Transverse colon (tissue), 4 donors: ENCODE measurements at regions not wholly inside any gene's neighbourhood (a gene's known extent, or its start where the extent isn't known, plus 50 kb on each side); places are given as distances from the start of the nearest gene placed in this dataset.
A peak's percentile ranks its signal among the peaks of the same experiment; 100 is the strongest.

Source experiments
- DNase-seq: peaks from one replicate; pipeline ENCODE4 v3.0.0-alpha.2; 2019
- H3K27ac ChIP-seq, 4 donors: fragments of 200-600 bp; sonication (generic); 2 replicates each; pipeline ENCODE4 v1.5.1; 2016 to 2018; ENCODE audit warnings: inconsistent platforms in 4 of 4
- H3K27me3 ChIP-seq: fragments of 200-600 bp; sonication (generic); 2 replicates; pipeline ENCODE4 v1.5.1; 2017; ENCODE audit warnings: inconsistent platforms
- H3K36me3 ChIP-seq, 4 donors: fragments of 200-600 bp; sonication (generic); 2 replicates each; pipeline ENCODE4 v1.5.1; 2017 to 2019; ENCODE audit warnings: inconsistent platforms in 4 of 4
- H3K4me1 ChIP-seq, 4 donors: fragments of 200-600 bp; sonication (generic); 2 replicates each; pipeline ENCODE4 v1.5.1; 2017 to 2020; ENCODE audit warnings: inconsistent platforms in 4 of 4
- H3K4me3 ChIP-seq, 4 donors: fragments of 200-600 bp; sonication (generic); 1 replicate in 1 of 4; 2 replicates in 3 of 4; pipeline versions ENCODE4 v1.5.1 to v1.6.1; 2017 to 2019; ENCODE audit warnings: inconsistent platforms in 4 of 4
- H3K9me3 ChIP-seq, 2 donors: fragments of 200-600 bp; sonication (generic); 2 replicates each; pipeline ENCODE4 v1.5.1; 2017 to 2019; ENCODE audit warnings: inconsistent platforms in 2 of 2
- EP300 ChIP-seq: sonication (generic); formaldehyde crosslinking; IDR thresholded peaks from one replicate; pipeline ENCODE4 v1.6.1; 2017; ENCODE audit warnings: antibody characterized with exemption, low read depth
- POLR2A ChIP-seq: fragments of 450-650 bp; IDR thresholded peaks from one replicate; pipeline ENCODE4 v1.6.1; 2016; ENCODE audit warnings: antibody characterized with exemption, mild to moderate bottlenecking, moderate library complexity
- POLR2AphosphoS5 ChIP-seq, 3 donors: sonication (generic); formaldehyde crosslinking; IDR thresholded peaks; one replicate each; pipeline ENCODE4 v1.6.1; 2016; ENCODE audit warnings: antibody characterized with exemption in 3 of 3
- WGBS, 2 donors: methylation state at CpG; one replicate each; pipeline ENCODE4 v1.1.5; 2018; ENCODE audit warnings: low coverage in 1 of 2; 5-methylcytosine and 5-hydroxymethylcytosine counted together
- in situ Hi-C, 4 donors: fragments of 200-750 bp; cut with MboI; loops; one replicate each; pipeline versions ENCODE4 v1.15.0 to v1.15.1; 2017; ENCODE audit warnings: low sequenced_read_pairs in 3 of 4, low pct_ligation_motif_present in 1 of 4, low pct_unique_long_range_greater_than_20kb in 1 of 4
- intact Hi-C: fragments of 100-400 bp; cut with DNase I; formaldehyde crosslinking; loops from one replicate; pipeline ENCODE4 v1.15.1; 2023; ENCODE audit warnings: low total_unique reads
- TF ChIP-seq, protein P1 (sequence below), 5 experiments: fragments of 200-600 bp in 3 of 5; fragments of 450-650 bp in 2 of 5; sonication (generic) in 3 of 5; IDR thresholded peaks; 1 replicate in 2 of 5; 2 replicates in 3 of 5; pipeline ENCODE4 v1.5.1; 2016 to 2017; ENCODE audit warnings: antibody characterized with exemption in 5 of 5, inconsistent platforms in 3 of 5, mild to moderate bottlenecking in 2 of 5, moderate library complexity in 1 of 5

DNA sequence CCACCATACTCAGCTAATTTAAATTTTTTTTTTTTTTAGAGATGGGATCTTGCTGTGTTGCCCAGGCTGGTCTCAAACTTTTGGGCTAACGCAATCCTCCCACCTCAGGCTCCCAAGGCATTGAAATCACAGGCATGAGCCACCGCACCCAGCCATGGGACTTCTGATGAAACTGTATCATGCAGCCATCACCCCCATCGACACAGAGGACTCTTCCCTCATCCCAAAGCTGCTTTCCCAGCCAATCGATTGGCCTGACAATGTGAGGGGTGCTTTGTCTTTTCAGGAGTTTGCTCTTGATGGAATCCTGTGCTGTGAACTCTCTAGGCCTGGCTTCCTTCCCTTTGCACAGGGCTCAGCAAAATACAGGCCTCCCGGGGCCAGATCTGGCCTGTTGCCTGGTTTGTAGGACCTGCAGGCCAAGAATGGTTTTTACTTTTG is 59.6 kb upstream of the NCOR2 start:
- in situ Hi-C loops: no loop called here
- DNase-seq: no peak

DNA sequence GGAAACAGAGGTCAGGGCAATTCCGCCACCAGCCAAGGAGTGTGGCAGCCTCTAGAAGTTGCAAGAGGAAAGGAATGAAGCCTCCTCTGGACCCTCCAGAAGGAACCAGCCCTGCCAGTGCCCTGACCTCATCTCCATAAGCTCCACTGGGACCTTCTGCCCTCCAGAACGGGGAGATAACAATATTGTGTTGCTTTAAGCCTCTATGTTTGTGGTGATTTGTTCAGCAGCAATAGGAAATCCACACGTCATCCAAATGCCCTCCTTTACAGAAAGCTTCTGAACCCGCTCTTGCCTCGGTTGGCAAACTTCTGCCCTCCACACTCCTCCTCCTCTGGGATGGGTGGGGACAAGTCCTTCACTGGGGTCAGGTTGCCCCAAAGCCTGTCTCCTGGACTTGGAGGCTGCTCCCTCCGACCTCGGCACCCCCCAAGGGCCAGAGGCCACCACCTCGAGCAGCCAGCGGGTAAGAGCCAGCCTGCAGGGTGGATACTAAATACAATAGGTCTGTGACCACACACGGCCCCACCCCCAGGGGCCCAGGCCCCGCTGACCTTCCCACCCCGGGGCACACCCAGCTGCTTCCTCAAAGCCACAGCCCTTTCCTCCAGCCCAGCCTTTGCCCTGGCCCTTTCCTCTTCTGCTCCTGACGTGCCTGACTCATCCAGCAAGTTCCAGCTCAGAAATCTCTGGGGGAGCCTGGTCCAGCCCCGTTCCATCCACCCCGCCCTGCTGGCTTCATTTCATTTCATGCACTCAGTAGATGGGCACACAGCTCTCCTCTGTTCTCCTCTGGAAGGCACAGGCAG is 58.7 kb upstream of the NCOR2 start:
- Histone ChIP-seq H3K27me3 (no peaks in the 10 kb centered on the region), H3K36me3 (no peaks in the 10 kb centered on the region), H3K27ac (peak overlapping the region; percentile 68 to 76 (median 72)), H3K4me1 (peaks cover 13 to 28% (median 21%) of the 10 kb centered on the region in 4 donors), H3K9me3 (no peaks in the 10 kb centered on the region), H3K4me3 (no peak overlapping the region)
- peak; percentile 22 to 46 (median 40) for TF ChIP-seq POLR2AphosphoS5 (IDR thresholded peaks at IDR 0.05)
- TF ChIP-seq, protein P1, sequence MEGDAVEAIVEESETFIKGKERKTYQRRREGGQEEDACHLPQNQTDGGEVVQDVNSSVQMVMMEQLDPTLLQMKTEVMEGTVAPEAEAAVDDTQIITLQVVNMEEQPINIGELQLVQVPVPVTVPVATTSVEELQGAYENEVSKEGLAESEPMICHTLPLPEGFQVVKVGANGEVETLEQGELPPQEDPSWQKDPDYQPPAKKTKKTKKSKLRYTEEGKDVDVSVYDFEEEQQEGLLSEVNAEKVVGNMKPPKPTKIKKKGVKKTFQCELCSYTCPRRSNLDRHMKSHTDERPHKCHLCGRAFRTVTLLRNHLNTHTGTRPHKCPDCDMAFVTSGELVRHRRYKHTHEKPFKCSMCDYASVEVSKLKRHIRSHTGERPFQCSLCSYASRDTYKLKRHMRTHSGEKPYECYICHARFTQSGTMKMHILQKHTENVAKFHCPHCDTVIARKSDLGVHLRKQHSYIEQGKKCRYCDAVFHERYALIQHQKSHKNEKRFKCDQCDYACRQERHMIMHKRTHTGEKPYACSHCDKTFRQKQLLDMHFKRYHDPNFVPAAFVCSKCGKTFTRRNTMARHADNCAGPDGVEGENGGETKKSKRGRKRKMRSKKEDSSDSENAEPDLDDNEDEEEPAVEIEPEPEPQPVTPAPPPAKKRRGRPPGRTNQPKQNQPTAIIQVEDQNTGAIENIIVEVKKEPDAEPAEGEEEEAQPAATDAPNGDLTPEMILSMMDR (IDR thresholded peaks at IDR 0.05): no peak
- TF ChIP-seq POLR2A: peak; percentile 33
- TF ChIP-seq EP300: no peak
- intact Hi-C loops (loop anchor here (10.0 kb wide), 1 partner anchor 109 kb away; no protein-coding TSS in a partner anchor), in situ Hi-C loops (no loop called here)
- peak; percentile 87 for DNase-seq
- 37 to 44% methylated on average over 4 to 12 of the region's 15 CpGs for WGBS, 2 donors

More for the DNA sequence above, 59.6 kb upstream of the NCOR2 start:
- Histone ChIP-seq H3K36me3 (no peaks in the 10 kb centered on the region), H3K9me3 (no peaks in the 10 kb centered on the region), H3K4me1 (peaks cover 13 to 23% (median 19%) of the 10 kb centered on the region in 4 donors), H3K27ac (peak overlapping the region; percentile 68 to 76 (median 72)), H3K27me3 (no peaks in the 10 kb centered on the region), H3K4me3 (no peak overlapping the region)
- 70 to 83% methylated on average over 4 to 5 of the region's 5 CpGs for WGBS, 2 donors
- intact Hi-C loops: loop anchor here (10.0 kb wide), 1 partner anchor 108 kb away; no protein-coding TSS in a partner anchor
- TF ChIP-seq POLR2A: no peak
- TF ChIP-seq, protein P1 (IDR thresholded peaks at IDR 0.05): no peak
- TF ChIP-seq POLR2AphosphoS5 (IDR thresholded peaks at IDR 0.05): no peak

DNA sequence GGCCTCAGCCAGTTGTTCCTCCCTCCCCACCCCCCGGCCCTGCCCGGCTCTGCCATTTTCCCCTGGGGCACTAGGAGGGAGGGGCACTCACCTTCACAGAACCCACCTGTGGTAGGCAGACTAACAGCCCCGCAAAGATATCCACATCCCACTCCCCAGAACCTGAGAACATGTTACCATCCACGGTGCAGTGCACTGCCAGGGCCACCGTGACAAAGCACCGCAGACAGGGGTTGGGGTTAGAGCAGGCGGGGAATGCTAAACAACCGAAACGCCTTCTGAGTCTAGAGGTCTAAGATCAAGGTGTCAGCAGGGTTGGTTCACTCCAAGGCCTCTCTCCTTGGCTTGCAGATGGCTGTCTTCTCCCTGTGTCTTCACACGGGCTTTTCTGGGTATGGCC is 57.4 kb upstream of the NCOR2 start:
- DNase-seq: no peak
- no peaks in the 10 kb centered on the region for H3K27me3 ChIP-seq
- H3K36me3 ChIP-seq: no peaks in the 10 kb centered on the region
- in situ Hi-C loops: no loop called here
- no peaks in the 10 kb centered on the region for H3K9me3 ChIP-seq
- intact Hi-C loops: loop anchor here (10.0 kb wide), 1 partner anchor 110 kb away; no protein-coding TSS in a partner anchor
- peaks cover 13 to 33% (median 21%) of the 10 kb centered on the region in 4 donors for H3K4me1 ChIP-seq
- 85 to 91% methylated on average over 4 to 9 of the region's 10 CpGs for WGBS, 2 donors
- H3K27ac ChIP-seq: no peak overlapping the region
- no peak overlapping the region for H3K4me3 ChIP-seq
- TF ChIP-seq, protein P1 (IDR thresholded peaks at IDR 0.05): no peak
- no peak for TF ChIP-seq EP300

DNA sequence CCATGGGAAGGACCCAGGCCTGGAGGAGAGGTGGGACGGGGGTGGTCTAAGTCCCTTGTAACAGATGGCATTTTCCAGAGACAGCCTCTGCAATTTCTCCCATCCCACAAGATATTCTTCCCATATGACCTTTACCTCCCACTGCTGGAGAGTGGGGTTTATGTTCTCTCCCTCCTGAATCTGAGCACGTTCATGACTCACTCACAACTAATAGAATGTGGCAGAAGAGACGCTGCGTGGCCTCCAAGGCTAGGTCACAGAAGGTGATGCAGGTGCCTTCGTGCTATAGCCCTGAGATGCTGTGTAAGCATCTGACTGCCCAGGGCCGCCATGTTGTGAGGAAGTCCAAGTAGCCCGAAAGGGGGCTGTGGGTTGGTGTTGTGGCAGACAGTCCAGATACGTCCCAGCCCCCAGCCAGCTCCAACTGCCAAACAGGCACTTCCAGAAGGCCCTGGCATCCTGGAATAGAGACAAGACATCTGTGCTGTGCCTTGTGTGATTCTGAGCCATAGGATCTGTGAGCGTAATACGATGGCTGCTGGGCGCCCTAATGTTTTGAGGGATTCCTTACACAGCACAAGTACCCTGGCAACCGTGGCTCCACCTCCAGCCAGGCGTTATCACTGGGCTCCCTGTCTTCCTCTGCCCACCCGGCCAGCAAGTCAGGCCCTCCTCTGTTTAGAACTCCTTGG is 56.1 kb upstream of the NCOR2 start:
- no peak overlapping the region for H3K27ac ChIP-seq
- H3K9me3 ChIP-seq: no peaks in the 10 kb centered on the region
- 90% methylated on average over 14 of the region's 14 CpGs; no CpG with 5 or more reads in 1 of the 2 donors for WGBS, 2 donors
- TF ChIP-seq POLR2AphosphoS5 (IDR thresholded peaks at IDR 0.05) (no peak), POLR2A (no peak), EP300 (no peak)
- TF ChIP-seq, protein P1 (IDR thresholded peaks at IDR 0.05): no peak
- no peak overlapping the region for H3K4me3 ChIP-seq
- in situ Hi-C loops: no loop called here
- DNase-seq: no peak
- H3K27me3 ChIP-seq: no peaks in the 10 kb centered on the region
- peaks cover 13 to 33% (median 21%) of the 10 kb centered on the region in 4 donors for H3K4me1 ChIP-seq
- no peaks in the 10 kb centered on the region for H3K36me3 ChIP-seq
- intact Hi-C loops: loop anchor here (10.0 kb wide), 1 partner anchor 111 kb away; no protein-coding TSS in a partner anchor
